ENCODE measurements at regions not wholly inside any gene's neighbourhood (a gene's known extent, or its start where the extent isn't known, plus 50 kb on each side); places are given as distances from the start of the nearest gene placed in this dataset.
A peak's percentile ranks its signal among the peaks of the same experiment; 100 is the strongest.

GRCh38 chr22:19661156-19661555, 53.1 kb upstream of the SEPTIN5 start (continued):
- no peak for TF ChIP-seq XRCC4 (IDR thresholded peaks at IDR 0.05; ENCODE audit: extremely low read depth, insufficient read depth, insufficient read length)
- no peak for TF ChIP-seq ZNF740 (CRISPR knock-in tag; IDR thresholded peaks at IDR 0.05)
- 0 out of 4 replicates have a peak, but pooled peaks of 1 of the 2 experiments have one; percentile 16 for TF ChIP-seq ZNF740 (tag; IDR thresholded peaks at IDR 0.05)
- TF ChIP-seq VEZF1 (CRISPR knock-in tag; IDR thresholded peaks at IDR 0.05), result no peak
- TF ChIP-seq TFAP4 (CRISPR knock-in tag; IDR thresholded peaks at IDR 0.05; ENCODE audit: borderline replicate concordance), result no peak
- 0 out of 2 replicates have a peak, but pooled peaks have one; percentile 20 for TF ChIP-seq TAF7 (tag; IDR thresholded peaks at IDR 0.05)
- no peak for TF ChIP-seq MAFF (IDR thresholded peaks at IDR 0.05; ENCODE audit: low read length)
- no peak for TF ChIP-seq ZBTB12 (CRISPR knock-in tag; IDR thresholded peaks at IDR 0.05)
- peak; percentile 71; the same call in 1 of the 2 replicates for TF ChIP-seq MCM3 (IDR thresholded peaks at IDR 0.05)
- 0 out of 2 replicates have a peak, but pooled peaks have one; percentile 26 for TF ChIP-seq CXXC5 (CRISPR knock-in tag; IDR thresholded peaks at IDR 0.05)
- TF ChIP-seq KLF6 (CRISPR knock-in tag; IDR thresholded peaks at IDR 0.05; ENCODE audit: borderline replicate concordance), result no peak
- no peak for TF ChIP-seq TCF3 (CRISPR knock-in tag; IDR thresholded peaks at IDR 0.05)
- no peak for TF ChIP-seq HDGF (IDR thresholded peaks at IDR 0.05)
- no peak for TF ChIP-seq CREB3 (tag; conservative IDR thresholded peaks at IDR 0.05; ENCODE audit: low read depth)
- no peak for TF ChIP-seq E2F3 (CRISPR knock-in tag; IDR thresholded peaks at IDR 0.05)
- TF ChIP-seq ZMIZ1 (IDR thresholded peaks at IDR 0.05; ENCODE audit: low read depth in 2 of 2, low read length in 2 of 2), result 0 out of 4 replicates have a peak, but pooled peaks of 1 of the 2 experiments have one; percentile 1
- TF ChIP-seq SAFB (IDR thresholded peaks at IDR 0.05; ENCODE audit: borderline replicate concordance, low read depth, low read length), result no peak
- TF ChIP-seq SIRT6 (IDR thresholded peaks at IDR 0.05; ENCODE audit: low read depth, low read length), result no peak
- no peak for TF ChIP-seq DLX4 (CRISPR knock-in tag; IDR thresholded peaks at IDR 0.05)
- no peak for TF ChIP-seq ZNF778 (CRISPR knock-in tag; IDR thresholded peaks at IDR 0.05)
